NT2/D1 (cell line): ENCODE measurements at regions not wholly inside any gene's neighbourhood (a gene's known extent, or its start where the extent isn't known, plus 50 kb on each side); places are given as distances from the start of the nearest gene placed in this dataset.

Experiments
- SUZ12 ChIP-seq: IDR thresholded peaks from 2 replicates; pipeline ENCODE4 v1.6.1; 2011; ENCODE audit not compliant: insufficient read length, insufficient read depth; ENCODE audit errors: extremely low read depth
- YY1 ChIP-seq: IDR thresholded peaks from 2 replicates; pipeline ENCODE4 v1.6.1; 2011; ENCODE audit not compliant: insufficient read length, insufficient read depth
- ZNF274 ChIP-seq: IDR thresholded peaks from 2 replicates; pipeline ENCODE4 v1.6.1; 2011; ENCODE audit warnings: mild to moderate bottlenecking, low read depth, low read length

- TF ChIP-seq YY1 (no peak), ZNF274 (no peak), SUZ12 (no peak)
These were observed 284.8 kb upstream of the FMN2 start for GRCh38 chr1:239806897-239807296.
